ENCODE measurements at regions not wholly inside any gene's neighbourhood (a gene's known extent, or its start where the extent isn't known, plus 50 kb on each side); places are given as distances from the start of the nearest gene placed in this dataset.

- DNase-seq (ENCODE audit: low read depth in 2 of 2): no peak
Measured at GRCh38 chr11:56932572-56933220, 56.0 kb upstream of the OR5AK2 start.

DNA sequence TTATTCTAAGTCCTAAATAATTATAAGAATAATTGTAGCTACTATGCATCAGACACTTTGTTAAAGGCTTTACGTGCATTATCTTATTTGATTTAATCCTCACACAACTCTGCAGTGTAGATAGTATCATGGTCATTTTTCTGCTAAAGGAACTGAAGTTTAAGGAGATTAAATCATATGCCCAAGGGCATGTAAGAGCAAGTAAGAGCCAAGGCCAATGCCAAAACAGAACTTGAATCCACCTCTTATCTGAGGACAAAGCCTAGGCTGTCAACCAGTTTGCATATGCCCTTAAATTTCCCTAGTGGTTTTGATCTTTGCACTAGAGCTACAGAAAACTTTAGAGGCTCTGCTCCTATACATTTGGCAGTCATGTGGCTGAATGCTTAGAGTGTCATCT, 65.6 kb upstream of the OR5AK2 start:
- no peak for DNase-seq (ENCODE audit: low read depth in 2 of 2)

- no peak for DNase-seq (ENCODE audit: low read depth in 2 of 2)
Measured at GRCh38 chr11:56922421-56922820, 66.3 kb upstream of the OR5AK2 start.

DNA sequence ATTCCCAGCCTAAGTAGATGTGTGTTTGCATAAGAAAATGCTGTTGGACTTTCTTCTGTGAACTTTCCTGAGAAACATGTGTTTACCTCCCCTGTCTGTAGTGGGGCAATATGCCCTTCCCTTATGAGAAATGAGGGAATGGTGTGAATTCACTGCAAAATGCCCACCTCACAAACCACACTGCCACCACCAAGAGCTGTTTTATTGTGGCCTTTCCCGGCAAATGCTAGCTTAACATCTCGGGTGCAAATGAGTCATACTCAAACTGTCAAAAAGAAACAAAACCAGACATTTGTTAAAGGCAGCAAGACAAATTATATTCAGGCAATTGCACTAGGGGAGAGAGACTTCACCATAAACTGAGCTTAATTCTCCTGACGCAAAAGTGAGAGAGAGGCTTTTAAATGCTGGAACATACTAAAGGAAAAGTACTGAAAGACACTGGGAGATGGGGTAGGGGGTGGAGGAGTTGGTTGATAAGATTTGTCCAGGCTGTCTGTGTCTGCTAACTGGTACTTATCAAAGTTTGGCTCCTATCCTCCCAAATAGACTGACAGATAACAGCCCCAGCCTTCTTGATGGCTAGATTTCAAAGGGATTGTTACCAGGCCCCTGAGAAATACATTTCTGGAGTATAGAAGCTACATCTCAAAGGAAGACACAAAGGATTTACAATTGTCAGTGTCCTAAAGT, 70.9 kb upstream of the OR5AK2 start:
- no peak for DNase-seq (ENCODE audit: low read depth in 2 of 2)

- DNase-seq (ENCODE audit: low read depth in 2 of 2): no peak
Measured at GRCh38 chr11:56916587-56916986, 72.1 kb upstream of the OR5AK2 start.

DNA sequence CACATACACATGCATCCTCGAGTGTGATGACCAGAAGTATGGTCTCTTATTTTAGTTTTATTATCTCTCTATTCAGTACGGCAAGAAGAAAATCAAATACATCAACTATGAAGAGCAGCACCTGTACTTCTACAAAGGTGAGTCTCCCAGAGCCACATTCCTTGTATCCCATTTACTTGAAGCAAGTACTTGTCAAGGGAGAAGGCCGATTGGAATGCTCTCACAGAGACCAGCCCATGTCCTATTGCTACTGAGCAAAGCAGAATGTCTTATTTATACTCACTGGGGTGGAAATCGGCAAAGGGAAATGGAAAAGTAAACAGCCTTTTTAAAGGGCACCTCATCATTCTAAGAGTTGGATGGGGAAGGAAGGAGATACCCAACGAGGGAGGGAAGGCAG, 72.6 kb upstream of the OR5AK2 start:
- DNase-seq (ENCODE audit: low read depth in 2 of 2): no peak

GRCh38 chr11:56911312-56911711, 77.4 kb upstream of the OR5AK2 start:
- DNase-seq (ENCODE audit: low read depth in 2 of 2): no peak

- no peak for DNase-seq (ENCODE audit: low read depth in 2 of 2)
Measured at GRCh38 chr11:56910785-56911184, 77.9 kb upstream of the OR5AK2 start.

- no peak for DNase-seq (ENCODE audit: low read depth in 2 of 2)
Measured at GRCh38 chr11:56910046-56910773, 78.5 kb upstream of the OR5AK2 start.

GRCh38 chr11:56909563-56909962, 79.2 kb upstream of the OR5AK2 start:
- DNase-seq (ENCODE audit: low read depth in 2 of 2): no peak

DNA sequence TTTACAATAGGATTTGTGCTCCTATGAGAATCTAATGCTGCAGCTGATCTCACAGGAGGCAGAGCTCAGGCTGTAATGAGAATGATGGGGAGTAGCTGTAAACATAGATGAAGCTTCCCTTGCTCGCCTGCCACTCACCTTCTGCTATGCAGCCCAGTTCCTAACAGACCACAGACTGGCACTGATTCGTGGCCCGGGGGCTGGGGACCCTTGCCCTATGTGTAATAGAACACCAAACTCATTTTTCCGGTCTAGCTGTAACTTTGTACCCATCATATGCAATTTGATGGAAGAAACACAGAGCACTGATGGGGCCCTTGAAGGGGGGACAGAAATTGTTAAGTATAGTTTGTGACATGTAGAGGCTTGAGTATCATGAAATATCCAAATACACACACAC, 79.6 kb upstream of the OR5AK2 start:
- no peak for DNase-seq (ENCODE audit: low read depth in 2 of 2)

GRCh38 chr11:56906683-56907148, 82.0 kb upstream of the OR5AK2 start:
- no peak for DNase-seq (ENCODE audit: low read depth in 2 of 2)

DNA sequence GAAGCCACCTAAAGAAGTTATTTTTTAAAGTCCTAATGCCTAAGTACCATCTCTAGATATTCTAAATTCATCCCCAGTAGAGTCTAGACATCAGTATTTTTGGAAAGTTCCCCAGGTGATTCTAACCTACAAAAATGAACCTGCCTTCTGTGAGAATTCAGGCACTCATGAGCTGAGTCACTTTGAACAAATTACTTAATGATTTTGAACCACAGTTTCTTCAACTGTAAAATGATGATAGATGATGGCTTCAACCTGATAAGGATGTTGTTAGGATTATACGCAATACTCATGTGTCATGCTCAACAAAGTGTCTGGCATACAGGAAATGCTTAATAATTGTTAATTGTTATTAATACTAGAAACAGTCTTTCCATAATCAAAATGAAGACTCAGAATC, 82.8 kb upstream of the OR5AK2 start:
- no peak for DNase-seq (ENCODE audit: low read depth in 2 of 2)

DNA sequence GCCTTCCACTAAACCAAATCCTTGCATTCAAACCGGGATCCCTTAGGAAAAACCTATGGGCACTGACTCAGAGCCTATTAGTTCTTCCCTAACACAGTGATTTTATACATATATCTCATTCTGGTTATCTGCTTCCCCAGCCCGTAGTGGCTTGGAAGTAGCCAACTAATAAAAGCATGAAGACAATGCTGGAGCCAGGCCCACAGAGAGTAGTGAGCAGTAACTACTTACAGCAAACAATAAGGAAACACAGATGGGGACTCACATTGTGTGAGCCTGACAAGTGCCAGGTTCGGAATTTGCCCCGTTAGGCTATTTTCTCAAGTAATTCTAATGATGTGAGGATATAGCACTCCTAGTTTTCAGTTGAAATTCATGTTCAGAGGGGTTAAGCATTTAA, 83.3 kb upstream of the OR5AK2 start:
- no peak for DNase-seq (ENCODE audit: low read depth in 2 of 2)

DNA sequence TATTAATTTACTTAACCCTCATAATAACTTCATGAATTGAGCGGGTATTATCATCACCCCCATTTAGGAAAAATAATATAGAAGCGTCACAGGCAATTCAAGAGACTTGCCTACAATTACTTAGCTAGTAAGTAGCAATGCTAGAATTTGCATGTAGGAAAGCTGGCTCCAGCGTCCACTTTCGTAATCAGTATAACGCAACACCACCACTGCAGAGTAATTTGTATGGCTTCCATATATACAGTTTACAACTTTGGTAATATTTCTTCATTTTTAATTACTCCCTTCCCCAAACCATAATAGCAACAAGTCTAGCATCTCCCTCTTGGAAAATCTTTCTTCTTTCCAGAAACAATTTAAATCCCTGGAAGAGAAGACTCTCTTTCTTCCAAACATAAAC, 89.9 kb upstream of the OR5AK2 start:
- no peak for DNase-seq (ENCODE audit: low read depth in 2 of 2)

- no peak for DNase-seq (ENCODE audit: low read depth in 2 of 2)
Measured at GRCh38 chr11:56890584-56891305, 98.0 kb upstream of the OR5AK2 start.

GRCh38 chr11:56889986-56890385, 98.7 kb upstream of the OR5AK2 start:
- no peak for DNase-seq (ENCODE audit: low read depth in 2 of 2)

DNA sequence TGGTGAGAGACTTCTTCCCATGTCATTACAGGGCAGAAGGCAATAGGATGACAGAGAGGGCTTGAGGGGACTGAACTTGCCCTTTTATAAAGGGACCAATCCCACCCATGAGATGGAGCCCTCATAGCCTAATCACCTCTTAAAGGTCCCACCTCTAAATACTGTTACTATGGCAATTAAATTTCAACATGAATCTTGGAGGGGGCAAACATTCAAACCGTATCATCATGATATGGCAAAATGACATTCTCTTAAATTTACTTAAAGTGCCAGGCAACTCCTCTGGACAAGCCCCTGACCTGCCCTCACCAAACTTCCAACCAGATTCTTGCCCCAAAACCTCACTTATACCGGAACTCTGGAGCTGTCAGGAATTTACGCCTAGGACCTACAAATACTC, 100.8 kb upstream of the OR5AK2 start:
- no peak for DNase-seq (ENCODE audit: low read depth in 2 of 2)

GRCh38 chr11:56886455-56886854, 102.3 kb upstream of the OR5AK2 start:
- DNase-seq (ENCODE audit: low read depth in 2 of 2): no peak

- no peak for DNase-seq (ENCODE audit: low read depth in 2 of 2)
Measured at GRCh38 chr11:56885854-56886253, 102.9 kb upstream of the OR5AK2 start.

- DNase-seq (ENCODE audit: low read depth in 2 of 2): no peak
Measured at GRCh38 chr11:56885177-56885576, 103.5 kb upstream of the OR5AK2 start.

- DNase-seq (ENCODE audit: low read depth in 2 of 2): no peak
Measured at GRCh38 chr11:56883371-56883987, 105.2 kb upstream of the OR5AK2 start.

Measured in stimulated activated CD4-positive, alpha-beta T cell treated with anti-CD3 and anti-CD28 coated beads, Interleukin-15, amount 100 ng/mL, for 48 hours (primary cell).